ENCODE measurements at regions not wholly inside any gene's neighbourhood (a gene's known extent, or its start where the extent isn't known, plus 50 kb on each side); places are given as distances from the start of the nearest gene placed in this dataset.

- FAIRE-seq = no peak
- DNase-seq (ENCODE audit: low spot score in 2 of 2) = no peak
Observed at GRCh38 chr4:10336471-10336870, 120.8 kb downstream of the ZNF518B start.

DNA sequence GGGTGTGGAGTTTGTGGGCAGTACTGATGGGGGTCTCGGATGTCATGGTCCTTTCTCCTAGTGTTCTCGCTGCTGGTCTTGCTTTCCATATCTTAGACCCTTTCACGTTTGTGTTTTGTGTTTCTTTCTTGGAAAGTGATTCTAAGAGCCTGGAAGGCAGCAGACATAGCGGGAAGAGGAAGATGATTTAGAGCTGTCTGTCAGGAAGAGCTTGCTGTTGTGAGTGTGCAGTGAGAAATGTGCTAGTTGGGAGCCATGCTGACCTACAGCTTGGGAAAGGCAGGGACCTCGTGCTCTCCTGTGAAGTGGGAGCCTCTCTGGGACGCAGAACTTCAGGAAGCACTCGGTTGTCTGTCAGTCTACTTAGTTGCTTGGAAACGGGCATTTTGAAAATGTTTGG, 122.2 kb downstream of the ZNF518B start:
- no peak for DNase-seq (ENCODE audit: low spot score in 2 of 2)
- no peak for FAIRE-seq

DNA sequence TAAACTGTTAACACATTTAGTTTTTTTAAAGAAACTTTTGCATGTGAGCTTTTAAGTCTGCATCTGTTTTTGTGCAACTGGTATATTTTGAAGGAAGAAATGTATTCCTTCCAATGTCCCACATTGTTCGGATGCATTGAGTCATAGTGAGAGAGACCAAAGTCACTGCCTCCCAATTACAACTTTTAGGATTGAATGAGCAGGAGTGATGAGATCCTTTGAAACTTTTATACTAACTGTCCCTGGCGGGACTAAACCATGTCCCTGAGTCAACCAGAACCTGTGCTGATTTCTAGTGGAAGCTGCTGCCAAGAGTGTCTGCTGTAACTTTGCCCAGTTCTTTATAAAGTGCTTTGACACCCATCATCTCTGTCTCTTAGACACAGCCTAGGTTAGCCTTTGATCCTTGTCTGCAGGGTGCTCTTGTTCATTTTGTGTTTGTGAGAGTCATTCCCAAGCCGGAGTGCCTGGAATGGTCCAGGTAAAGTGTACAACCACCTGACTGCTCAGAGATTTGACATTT, 122.7 kb downstream of the ZNF518B start:
- DNase-seq (ENCODE audit: low spot score in 2 of 2) (no peak), FAIRE-seq (no peak)

DNA sequence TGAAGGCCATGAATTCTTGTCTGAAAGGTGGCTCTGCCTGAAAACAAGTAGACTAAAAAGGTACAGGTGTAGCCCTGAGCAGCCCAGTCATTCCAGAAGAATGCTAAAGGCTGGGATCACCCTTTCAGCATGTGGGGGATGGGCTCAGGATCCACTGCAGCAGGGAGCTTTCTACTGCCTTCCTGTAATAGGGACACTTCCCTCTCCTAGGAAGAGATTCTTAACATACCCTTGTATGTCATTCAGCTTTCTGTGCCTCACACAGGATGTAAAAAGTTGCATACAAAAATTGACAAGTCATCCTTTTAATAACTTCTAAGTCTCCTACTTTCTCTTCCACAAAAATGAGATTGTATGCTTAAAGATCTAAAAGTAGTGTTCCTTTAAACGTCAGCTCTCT, 123.3 kb downstream of the ZNF518B start:
- no peak for DNase-seq (ENCODE audit: low spot score in 2 of 2)
- no peak for FAIRE-seq

DNA sequence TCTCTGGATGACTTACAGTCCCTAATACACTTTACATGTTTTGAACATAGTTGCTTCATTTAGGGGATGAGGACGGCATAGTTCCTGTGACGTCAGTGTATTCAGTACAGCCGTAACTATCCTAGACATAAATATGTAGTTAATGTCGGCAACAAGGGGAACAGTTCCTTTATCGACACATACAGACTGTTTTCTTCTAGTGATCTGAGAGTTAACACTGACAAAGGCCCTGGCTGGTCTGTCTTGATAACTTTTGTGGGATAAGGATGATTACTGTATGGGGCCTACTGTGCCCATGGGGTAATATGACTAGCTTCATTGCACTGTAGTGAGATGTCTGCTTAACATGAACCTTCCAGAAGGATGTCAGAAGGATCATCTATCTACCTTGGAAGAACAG, 131.2 kb downstream of the ZNF518B start:
- DNase-seq (ENCODE audit: low spot score in 2 of 2) (no peak), FAIRE-seq (no peak)

GRCh38 chr4:10321931-10322330, 135.3 kb downstream of the ZNF518B start:
- DNase-seq (ENCODE audit: low spot score in 2 of 2) = no peak
- no peak for FAIRE-seq

DNA sequence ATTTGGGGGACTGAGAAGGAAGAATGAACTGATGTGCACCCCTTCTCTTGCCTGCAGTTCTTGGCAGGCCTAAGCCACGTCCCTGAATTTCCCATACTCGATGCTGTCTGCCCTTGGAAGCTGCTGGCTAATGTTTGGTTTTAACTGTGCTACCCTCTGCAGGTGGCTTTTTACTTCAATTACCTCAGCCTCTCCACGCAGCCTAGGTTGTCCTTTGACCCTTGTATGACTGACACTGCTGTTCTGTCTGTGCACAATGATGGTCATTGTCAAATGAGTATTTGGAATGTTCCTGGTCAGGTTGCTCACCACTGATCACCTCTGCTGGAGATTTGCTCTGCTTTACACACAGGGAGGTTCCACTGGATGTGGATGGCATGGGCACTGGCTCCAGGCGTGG, 137.1 kb downstream of the ZNF518B start:
- DNase-seq (ENCODE audit: low spot score in 2 of 2) (no peak), FAIRE-seq (no peak)

DNA sequence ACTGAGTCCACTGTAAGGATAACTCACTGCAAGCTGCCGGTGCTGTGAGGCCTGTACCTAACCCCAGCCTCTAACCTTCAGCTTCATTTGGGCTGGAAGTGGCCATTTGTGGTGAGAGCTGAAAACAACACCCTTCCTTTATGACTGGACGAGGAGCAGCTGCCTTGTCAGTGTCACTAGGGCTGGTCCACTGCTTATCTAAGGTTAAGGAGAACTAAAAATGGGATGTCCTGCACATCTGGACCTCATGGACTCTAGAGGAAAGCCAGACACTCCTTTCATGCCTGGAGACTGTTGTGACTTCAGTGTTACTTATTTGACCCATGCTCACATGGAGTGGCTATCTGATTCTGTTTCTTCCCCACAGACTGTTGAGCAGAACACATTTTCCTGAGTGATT, 139.9 kb downstream of the ZNF518B start:
- DNase-seq (ENCODE audit: low spot score in 2 of 2) (no peak), FAIRE-seq (no peak)

- DNase-seq (ENCODE audit: low spot score in 2 of 2) (no peak), FAIRE-seq (no peak)
Observed at GRCh38 chr4:10316851-10317250, 140.4 kb downstream of the ZNF518B start.

GRCh38 chr4:10315638-10316037, 141.6 kb downstream of the ZNF518B start:
- FAIRE-seq = no peak

GRCh38 chr4:10312568-10312967, 144.7 kb downstream of the ZNF518B start:
- no peak for FAIRE-seq
- DNase-seq (ENCODE audit: low spot score in 2 of 2) = no peak

More at GRCh38 chr4:10315638-10316037, 141.6 kb downstream of the ZNF518B start:
- DNase-seq (ENCODE audit: low spot score in 2 of 2) = no peak

DNA sequence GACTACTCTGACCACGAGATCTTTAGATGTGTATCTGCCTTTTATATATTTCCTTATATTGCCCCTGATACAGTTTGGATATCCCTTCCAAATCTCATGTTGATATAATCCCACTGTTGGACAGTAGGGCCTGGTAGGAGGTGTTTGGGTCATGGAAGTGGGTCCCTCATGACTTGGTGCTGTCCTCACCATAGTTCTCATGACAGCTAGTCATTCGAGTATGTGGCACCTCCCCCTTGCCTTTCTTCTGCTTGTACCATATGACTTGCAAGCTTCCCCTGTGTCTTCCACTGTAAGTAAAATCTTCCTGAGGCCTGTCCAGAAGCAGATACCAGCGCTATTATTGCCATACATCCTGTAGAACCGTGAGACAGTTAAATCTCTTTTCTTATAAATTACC, 145.3 kb downstream of the ZNF518B start:
- FAIRE-seq = no peak
- no peak for DNase-seq (ENCODE audit: low spot score in 2 of 2)

DNA sequence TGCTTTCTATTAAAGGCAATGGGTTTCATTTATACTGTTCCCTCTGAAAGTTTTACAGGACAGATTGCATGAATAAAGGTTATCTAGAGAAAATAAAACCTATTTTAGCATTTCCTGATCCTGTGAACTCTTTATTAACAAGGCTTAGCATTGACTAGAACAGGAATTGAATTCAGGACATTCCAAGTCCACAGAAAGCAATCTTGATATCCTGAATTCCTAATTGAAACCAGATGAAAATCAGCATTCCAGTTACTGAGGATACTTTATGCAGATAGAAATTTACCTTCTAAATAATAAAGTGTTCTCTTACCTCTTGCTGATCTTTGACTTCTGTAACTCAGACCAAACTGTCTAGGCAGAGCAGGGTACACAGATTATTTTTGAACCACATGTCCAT, 151.4 kb downstream of the ZNF518B start:
- FAIRE-seq = no peak
- no peak for DNase-seq (ENCODE audit: low spot score in 2 of 2)

GRCh38 chr4:10303291-10303690, 153.9 kb downstream of the ZNF518B start:
- no peak for FAIRE-seq

DNA sequence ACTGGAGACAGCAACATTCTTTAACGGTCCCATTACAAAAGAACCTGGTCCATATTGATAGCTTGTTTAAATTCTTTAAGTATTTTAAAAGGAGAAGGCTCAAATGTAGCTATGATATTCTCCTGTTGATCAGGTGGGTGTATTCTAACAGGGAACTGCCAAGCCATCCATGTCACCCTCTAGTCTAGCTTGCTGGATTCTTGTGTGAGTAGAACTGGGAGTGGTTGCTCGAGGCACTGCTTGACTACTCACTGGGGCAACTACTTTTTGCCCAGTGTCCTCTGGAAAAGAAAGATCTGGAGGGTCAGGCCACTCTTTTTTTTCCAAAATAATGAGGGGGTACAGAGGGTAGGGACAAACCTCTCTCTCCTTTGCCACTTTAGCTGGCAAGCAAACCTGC, 155.1 kb downstream of the ZNF518B start:
- no peak for DNase-seq (ENCODE audit: low spot score in 2 of 2)
- no peak for FAIRE-seq

More at GRCh38 chr4:10303291-10303690, 153.9 kb downstream of the ZNF518B start:
- DNase-seq (ENCODE audit: low spot score in 2 of 2) = no peak

- no peak for DNase-seq (ENCODE audit: low spot score in 2 of 2)
- FAIRE-seq = no peak
Observed at GRCh38 chr4:10299601-10300000, 157.6 kb downstream of the ZNF518B start.

GRCh38 chr4:10298681-10299080, 158.5 kb downstream of the ZNF518B start:
- FAIRE-seq = no peak

DNA sequence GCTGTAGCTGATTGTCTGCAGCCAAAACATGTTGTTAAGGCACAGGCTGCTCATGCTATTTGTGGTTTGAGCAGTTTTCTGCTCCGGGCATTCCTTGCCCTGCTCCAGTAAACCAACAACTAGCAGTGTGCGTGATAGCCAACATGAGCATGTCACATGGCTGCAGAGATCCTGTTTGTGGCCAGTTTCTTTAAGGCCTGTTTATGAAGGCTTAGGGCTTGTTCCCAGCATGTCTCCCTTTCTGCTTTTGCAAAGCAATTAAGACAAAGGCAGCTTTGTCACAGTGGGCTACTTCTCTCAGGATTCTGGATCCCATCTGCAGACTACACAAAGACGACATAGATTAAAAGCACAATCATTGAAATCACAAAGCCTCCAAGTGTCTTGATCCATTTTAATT, 160.5 kb downstream of the ZNF518B start:
- FAIRE-seq (peak; percentile 43), DNase-seq (ENCODE audit: low spot score in 2 of 2) (peak in 1 of 2 donors; percentile 7)

More at GRCh38 chr4:10298681-10299080, 158.5 kb downstream of the ZNF518B start:
- DNase-seq (ENCODE audit: low spot score in 2 of 2) = no peak

DNA sequence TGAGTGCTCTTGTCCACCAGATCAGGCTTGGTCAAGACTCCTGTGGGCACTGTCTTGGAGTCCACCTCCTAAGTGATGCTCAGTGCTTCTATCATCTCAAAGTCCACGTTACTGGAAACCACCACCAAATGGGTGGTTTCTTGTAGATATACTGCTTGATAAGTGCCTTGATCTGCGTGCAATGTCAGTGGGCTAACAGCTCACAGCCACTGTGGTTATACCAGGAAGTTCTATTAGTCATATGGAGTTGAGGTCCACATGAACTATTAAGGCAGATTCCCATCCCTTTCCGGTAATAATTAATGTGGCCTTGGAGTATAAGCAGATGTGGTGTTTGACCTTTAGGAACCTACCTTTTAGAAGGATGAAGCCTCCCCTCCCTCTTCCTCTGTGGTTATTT, 161.9 kb downstream of the ZNF518B start:
- FAIRE-seq (no peak), DNase-seq (ENCODE audit: low spot score in 2 of 2) (no peak)

DNA sequence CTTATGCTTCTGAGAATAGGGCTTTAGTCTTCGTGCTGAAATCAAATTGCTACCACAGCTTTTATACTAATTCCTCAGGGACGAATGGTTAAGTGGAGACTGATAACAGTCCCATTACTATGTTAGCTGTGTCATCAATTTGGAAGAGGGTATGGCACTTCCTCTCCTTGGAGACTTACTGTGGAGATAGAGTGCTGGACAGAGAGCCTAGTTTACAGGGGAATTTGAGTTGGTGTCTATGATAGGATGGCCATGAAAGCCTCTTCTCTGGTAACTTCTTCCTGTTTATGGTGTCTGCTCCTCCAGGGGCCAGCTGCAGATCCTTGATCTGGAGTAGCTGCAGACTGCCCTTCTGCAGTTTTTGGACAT, 167.7 kb downstream of the ZNF518B start:
- no peak for FAIRE-seq
- DNase-seq (ENCODE audit: low spot score in 2 of 2) = no peak

GRCh38 chr4:10288830-10289537, 168.2 kb downstream of the ZNF518B start:
- DNase-seq (ENCODE audit: low spot score in 2 of 2) (no peak), FAIRE-seq (no peak)

- FAIRE-seq (no peak), DNase-seq (ENCODE audit: low spot score in 2 of 2) (no peak)
Observed at GRCh38 chr4:10285028-10285427, 168.4 kb upstream of the WDR1 start.

GRCh38 chr4:10283761-10284160, 167.2 kb upstream of the WDR1 start:
- FAIRE-seq (no peak), DNase-seq (ENCODE audit: low spot score in 2 of 2) (no peak)

Measured in frontal cortex (tissue), 3 donors.